ENCODE measurements at regions not wholly inside any gene's neighbourhood (a gene's known extent, or its start where the extent isn't known, plus 50 kb on each side); places are given as distances from the start of the nearest gene placed in this dataset.

GRCh38 chr6:145137425-145137824 lies 597.9 kb downstream of the EPM2A start:
- TF ChIP-seq EP300 (IDR thresholded peaks at IDR 0.05; ENCODE audit: borderline replicate concordance) (no peak), YY1 (IDR thresholded peaks at IDR 0.05; ENCODE audit: low read depth) (no peak), EGR1 (IDR thresholded peaks at IDR 0.05) (no peak), CREB1 (IDR thresholded peaks at IDR 0.05; ENCODE audit: low read depth) (no peak), RAD21 (IDR thresholded peaks at IDR 0.05; ENCODE audit: low read depth) (peak; percentile 53), TCF12 (IDR thresholded peaks at IDR 0.05; ENCODE audit: low read depth) (no peak)
